Spleen (tissue), 11 donors: ENCODE measurements at regions not wholly inside any gene's neighbourhood (a gene's known extent, or its start where the extent isn't known, plus 50 kb on each side); places are given as distances from the start of the nearest gene placed in this dataset.

ENCODE experiments used
- DNase-seq: peaks from one replicate; pipeline ENCODE4 v3.0.0-alpha.2; 2020
- H3K27ac ChIP-seq, 8 donors: fragments of 200-600 bp; sonication (generic) in 7 of 8; 1 replicate in 4 of 8; 2 replicates in 4 of 8; pipeline versions ENCODE4 v1.5.0 to v1.8.0; 2016 to 2021; ENCODE audit warnings: inconsistent platforms in 4 of 8, mild to moderate bottlenecking in 4 of 8, moderate library complexity in 1 of 8
- H3K27me3 ChIP-seq, 7 donors: fragments of 200-600 bp; sonication (generic) in 6 of 7; replicated peaks in 1 of 7; 1 replicate in 4 of 7; 2 replicates in 3 of 7; pipeline versions ENCODE4 v1.5.0 to v1.8.0; 2016 to 2021; ENCODE audit warnings: inconsistent platforms in 3 of 7, mild to moderate bottlenecking in 1 of 7
- H3K36me3 ChIP-seq, 6 donors: fragments of 200-600 bp; sonication (generic) in 5 of 6; 1 replicate in 4 of 6; 2 replicates in 2 of 6; pipeline versions ENCODE4 v1.5.0 to v1.8.0; 2016 to 2021; ENCODE audit warnings: inconsistent platforms in 2 of 6
- H3K4me1 ChIP-seq, 6 donors: fragments of 200-600 bp; sonication (generic) in 5 of 6; 1 replicate in 3 of 6; 2 replicates in 3 of 6; pipeline versions ENCODE4 v1.5.0 to v1.8.0; 2016 to 2021; ENCODE audit warnings: inconsistent platforms in 3 of 6
- H3K4me3 ChIP-seq, 8 donors: fragments of 200-600 bp; sonication (generic) in 7 of 8; 1 replicate in 4 of 8; 2 replicates in 4 of 8; pipeline versions ENCODE4 v1.5.0 to v1.8.0; 2016 to 2021; ENCODE audit warnings: inconsistent platforms in 4 of 8, mild to moderate bottlenecking in 4 of 8, moderate library complexity in 2 of 8
- H3K9me3 ChIP-seq, 8 donors: fragments of 200-600 bp; sonication (generic) in 7 of 8; 1 replicate in 4 of 8; 2 replicates in 4 of 8; pipeline versions ENCODE4 v1.5.0 to v1.8.0; 2016 to 2021; ENCODE audit warnings: inconsistent platforms in 4 of 8
- POLR2A ChIP-seq, 3 donors: fragments of 450-650 bp; IDR thresholded peaks; one replicate each; pipeline ENCODE4 v1.5.1; 2017; ENCODE audit warnings: antibody characterized with exemption in 3 of 3, mild to moderate bottlenecking in 1 of 3
- POLR2AphosphoS5 ChIP-seq, 3 donors: sonication (generic); formaldehyde crosslinking; IDR thresholded peaks; one replicate each; pipeline ENCODE4 v1.5.1; 2017; ENCODE audit warnings: antibody characterized with exemption in 3 of 3
- WGBS, 5 donors: extraction: QIAGEN DNeasy Blood & Tissue Kit in 3 of 5; methylation state at CpG; one replicate each; pipeline versions ENCODE4 v1.1.5 to v1.1.7; 2013 to 2018; 5-methylcytosine and 5-hydroxymethylcytosine counted together
- intact Hi-C: fragments of 100-400 bp; cut with DNase I; formaldehyde crosslinking; loops from one replicate; pipeline ENCODE4 v1.15.0; 2023; ENCODE audit warnings: low total_unique reads
- TF ChIP-seq, protein P1 (sequence below), 11 experiments: fragments of 200-600 bp in 7 of 11; fragments of 450-650 bp in 4 of 11; sonication (generic) in 4 of 11; IDR thresholded peaks in 8 of 11; conservative IDR thresholded peaks in 3 of 11; 1 replicate in 7 of 11; 2 replicates in 4 of 11; pipeline versions ENCODE4 v1.4.0 to v1.8.0; 2016 to 2021; ENCODE audit warnings: antibody characterized with exemption in 11 of 11, inconsistent platforms in 4 of 11, mild to moderate bottlenecking in 1 of 11
- donor health status: healthy with polysubstance abuse.
- donor health status: DM: no; HTN: no; CAD: no; lungs with moderate emphysema.
- donor health status: DM: no; HTN: no; CAD: no.
- donor health status: Bipolar disorder and iron deficiency.
- donor health status: healthy.
- donor health status: DM: no; HTN: no; CAD: no.
- donor health status: DM: yes; HTN: yes; CAD: no.

DNA sequence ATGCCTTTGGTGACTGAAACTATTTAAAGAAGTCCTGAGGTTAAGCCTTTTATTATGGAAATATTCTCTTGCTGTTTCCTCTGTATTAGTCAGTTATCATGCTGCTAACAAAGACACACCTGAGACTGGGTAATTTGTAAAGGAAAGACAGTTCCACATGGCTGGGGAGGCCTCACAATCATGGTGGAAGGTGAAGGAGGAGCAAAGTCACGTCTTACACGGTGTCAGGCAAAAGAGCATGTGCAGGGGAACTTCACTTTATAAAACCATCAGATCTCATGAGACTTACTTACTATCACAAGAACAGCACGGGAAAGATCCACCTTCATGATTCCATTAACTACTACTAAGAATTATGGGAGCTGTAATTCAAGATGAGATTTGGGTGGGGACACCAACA is 121.2 kb upstream of the GPR26 start:
- Histone ChIP-seq H3K4me1 (no peaks in the 10 kb centered on the region), H3K27ac (no peak overlapping the region), H3K9me3 (peaks cover 4 to 27% (median 16%) of the 10 kb centered on the region in 8 donors), H3K36me3 (no peaks in the 10 kb centered on the region), H3K4me3 (no peak overlapping the region), H3K27me3 (peaks cover 0 to 10% (median 0%) of the 10 kb centered on the region in 7 donors)
- intact Hi-C loops = no loop called here
- TF ChIP-seq POLR2A (IDR thresholded peaks at IDR 0.05) = no peak
- TF ChIP-seq, protein P1, sequence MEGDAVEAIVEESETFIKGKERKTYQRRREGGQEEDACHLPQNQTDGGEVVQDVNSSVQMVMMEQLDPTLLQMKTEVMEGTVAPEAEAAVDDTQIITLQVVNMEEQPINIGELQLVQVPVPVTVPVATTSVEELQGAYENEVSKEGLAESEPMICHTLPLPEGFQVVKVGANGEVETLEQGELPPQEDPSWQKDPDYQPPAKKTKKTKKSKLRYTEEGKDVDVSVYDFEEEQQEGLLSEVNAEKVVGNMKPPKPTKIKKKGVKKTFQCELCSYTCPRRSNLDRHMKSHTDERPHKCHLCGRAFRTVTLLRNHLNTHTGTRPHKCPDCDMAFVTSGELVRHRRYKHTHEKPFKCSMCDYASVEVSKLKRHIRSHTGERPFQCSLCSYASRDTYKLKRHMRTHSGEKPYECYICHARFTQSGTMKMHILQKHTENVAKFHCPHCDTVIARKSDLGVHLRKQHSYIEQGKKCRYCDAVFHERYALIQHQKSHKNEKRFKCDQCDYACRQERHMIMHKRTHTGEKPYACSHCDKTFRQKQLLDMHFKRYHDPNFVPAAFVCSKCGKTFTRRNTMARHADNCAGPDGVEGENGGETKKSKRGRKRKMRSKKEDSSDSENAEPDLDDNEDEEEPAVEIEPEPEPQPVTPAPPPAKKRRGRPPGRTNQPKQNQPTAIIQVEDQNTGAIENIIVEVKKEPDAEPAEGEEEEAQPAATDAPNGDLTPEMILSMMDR (IDR thresholded peaks at IDR 0.05 in 8 of 11, conservative IDR thresholded peaks at IDR 0.05 in 3 of 11) = no peak
- DNase-seq = no peak
- WGBS, 5 donors = 60 to 88% (median 84%) methylated on average over 3 of the region's 3 CpGs

DNA sequence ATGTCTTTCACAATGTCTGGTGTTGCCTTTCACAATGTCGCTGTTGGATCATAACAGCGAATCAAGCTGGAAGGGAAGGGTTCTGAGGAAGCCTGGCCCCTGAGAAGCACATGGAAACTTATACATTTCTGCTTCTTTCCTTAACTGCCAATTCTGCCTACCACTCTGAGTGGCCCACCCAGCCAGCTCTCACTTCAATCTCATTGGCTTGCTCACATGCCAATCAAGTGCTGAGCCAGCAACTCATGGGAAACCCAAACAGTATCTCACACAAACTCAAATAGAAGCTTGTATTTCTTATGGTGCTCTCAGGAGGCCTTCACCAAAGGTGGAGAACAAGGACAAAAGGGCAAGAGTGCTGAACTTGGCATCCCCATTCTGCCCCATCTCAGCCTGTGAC is 117.4 kb upstream of the GPR26 start:
- 81 to 95% (median 93%) methylated on average over 1 to 2 of the region's 2 CpGs for WGBS, 5 donors
- Histone ChIP-seq H3K36me3 (no peaks in the 10 kb centered on the region), H3K4me1 (no peaks in the 10 kb centered on the region), H3K9me3 (peaks cover 0 to 20% (median 12%) of the 10 kb centered on the region in 8 donors), H3K27me3 (peaks cover 0 to 32% (median 0%) of the 10 kb centered on the region in 7 donors), H3K4me3 (no peak overlapping the region), H3K27ac (no peak overlapping the region)
- DNase-seq = no peak
- intact Hi-C loops = no loop called here
- TF ChIP-seq POLR2AphosphoS5 (IDR thresholded peaks at IDR 0.05) = no peak
- TF ChIP-seq, protein P1 (IDR thresholded peaks at IDR 0.05 in 8 of 11, conservative IDR thresholded peaks at IDR 0.05 in 3 of 11) = no peak
- TF ChIP-seq POLR2A (IDR thresholded peaks at IDR 0.05) = no peak

DNA sequence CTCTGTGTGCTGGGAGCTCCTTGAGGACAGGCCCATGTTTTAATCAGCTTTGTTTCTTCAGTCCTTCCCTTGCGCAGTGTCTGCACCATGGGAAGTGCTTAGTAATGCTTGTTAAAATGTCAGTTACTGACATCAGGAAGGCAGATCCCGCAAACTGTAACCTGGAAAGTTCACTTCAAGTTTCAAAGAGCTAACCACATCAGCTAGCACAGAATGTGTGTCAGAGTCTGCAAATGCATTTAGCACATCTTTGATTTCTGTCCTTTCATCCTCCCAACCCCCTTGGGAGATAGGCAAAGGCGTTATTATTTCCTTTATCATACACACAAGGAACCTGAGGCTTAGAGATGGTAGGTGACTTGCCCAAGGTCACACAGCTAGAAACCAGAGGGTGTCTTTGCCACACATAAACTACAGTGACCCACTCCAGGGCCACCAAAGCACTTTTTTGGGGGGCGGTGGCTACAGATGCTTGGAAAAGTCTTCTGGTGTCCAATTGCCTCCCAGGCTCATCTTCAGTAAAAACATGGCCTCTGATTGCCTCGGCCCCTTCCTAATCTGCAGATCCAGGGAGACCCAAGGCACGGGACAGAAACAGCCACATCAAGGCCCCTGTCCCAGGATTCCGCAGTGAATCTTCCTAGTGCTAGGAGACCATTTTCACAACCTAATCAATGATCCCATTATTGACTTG is 116.2 kb upstream of the GPR26 start:
- intact Hi-C loops = no loop called here
- H3K27me3 ChIP-seq = peaks cover 0 to 44% (median 0%) of the 10 kb centered on the region in 7 donors
- peaks cover 0 to 9% (median 2%) of the 10 kb centered on the region in 8 donors for H3K9me3 ChIP-seq
- no peak for DNase-seq
- TF ChIP-seq POLR2AphosphoS5 (IDR thresholded peaks at IDR 0.05) (no peak), POLR2A (IDR thresholded peaks at IDR 0.05) (no peak)
- TF ChIP-seq, protein P1 (IDR thresholded peaks at IDR 0.05 in 8 of 11, conservative IDR thresholded peaks at IDR 0.05 in 3 of 11) = no peak
- no peak overlapping the region for H3K27ac ChIP-seq
- H3K4me1 ChIP-seq = no peaks in the 10 kb centered on the region
- no peaks in the 10 kb centered on the region for H3K36me3 ChIP-seq
- 79 to 82% (median 81%) methylated on average over 7 of the region's 7 CpGs for WGBS, 5 donors
- no peak overlapping the region for H3K4me3 ChIP-seq

DNA sequence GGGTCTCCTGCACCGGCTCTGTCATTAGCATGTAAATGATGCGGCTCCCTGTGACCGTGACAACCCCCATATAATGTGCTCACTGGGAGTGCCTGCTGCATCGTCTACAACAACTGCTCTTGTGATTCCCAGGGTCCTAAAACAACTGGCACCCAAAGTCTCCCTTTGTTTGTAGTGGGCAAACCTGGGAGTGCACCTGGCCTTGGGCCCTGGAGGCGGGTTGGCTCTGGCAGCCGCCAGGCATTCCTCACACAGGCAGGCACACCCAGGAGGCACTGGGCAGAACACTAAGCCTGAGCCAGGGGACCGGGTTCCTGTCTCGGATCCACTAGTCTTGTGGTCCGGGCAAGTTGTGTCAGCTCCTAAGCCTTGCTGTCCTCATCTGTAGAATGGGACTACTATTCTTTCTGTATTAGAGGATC is 115.5 kb upstream of the GPR26 start:
- Histone ChIP-seq H3K4me3 (no peak overlapping the region), H3K36me3 (no peaks in the 10 kb centered on the region), H3K4me1 (no peaks in the 10 kb centered on the region), H3K9me3 (peaks cover 0 to 1% (median 0%) of the 10 kb centered on the region in 8 donors), H3K27ac (no peak overlapping the region), H3K27me3 (peaks cover 0 to 49% (median 0%) of the 10 kb centered on the region in 7 donors)
- DNase-seq = no peak
- intact Hi-C loops = no loop called here
- 56 to 63% (median 59%) methylated on average over 7 to 9 of the region's 9 CpGs for WGBS, 5 donors
- TF ChIP-seq, protein P1 (IDR thresholded peaks at IDR 0.05 in 8 of 11, conservative IDR thresholded peaks at IDR 0.05 in 3 of 11) = no peak
- TF ChIP-seq POLR2A (IDR thresholded peaks at IDR 0.05) (no peak), POLR2AphosphoS5 (IDR thresholded peaks at IDR 0.05) (no peak)
